HK-2 (cell line): ENCODE measurements at regions not wholly inside any gene's neighbourhood (a gene's known extent, or its start where the extent isn't known, plus 50 kb on each side); places are given as distances from the start of the nearest gene placed in this dataset.
A peak's percentile ranks its signal among the peaks of the same experiment; 100 is the strongest.

Source experiments
- DNase-seq: peaks from one replicate; pipeline ENCODE4 v3.0.0-alpha.2; 2018; ENCODE audit not compliant: unreplicated experiment

- DNase-seq = no peak
Observed at GRCh38 chr3:177742273-177742672, 545.0 kb upstream of the TBL1XR1 start.

- DNase-seq = no peak
Observed at GRCh38 chr3:177743173-177743890, 546.0 kb upstream of the TBL1XR1 start.

- DNase-seq = no peak
Observed at GRCh38 chr3:177744873-177745606, 547.8 kb upstream of the TBL1XR1 start.

- no peak for DNase-seq
Observed at GRCh38 chr3:177745607-177746005, 548.3 kb upstream of the TBL1XR1 start.

- DNase-seq = no peak
Observed at GRCh38 chr3:177746337-177746933, 549.2 kb upstream of the TBL1XR1 start.

- DNase-seq = no peak
Observed at GRCh38 chr3:177749836-177750235, 552.6 kb upstream of the TBL1XR1 start.

- no peak for DNase-seq
Observed at GRCh38 chr3:177750436-177750835, 553.2 kb upstream of the TBL1XR1 start.

GRCh38 chr3:177751770-177752169 is 554.5 kb upstream of the TBL1XR1 start:
- no peak for DNase-seq

GRCh38 chr3:177752831-177753230 is 555.5 kb upstream of the TBL1XR1 start:
- DNase-seq = no peak

- DNase-seq = no peak
Observed at GRCh38 chr3:177753451-177754155, 556.3 kb upstream of the TBL1XR1 start.

GRCh38 chr3:177754508-177754921 is 557.2 kb upstream of the TBL1XR1 start:
- no peak for DNase-seq

- no peak for DNase-seq
Observed at GRCh38 chr3:177758126-177758525, 560.8 kb upstream of the TBL1XR1 start.

GRCh38 chr3:177760803-177761202 is 563.5 kb upstream of the TBL1XR1 start:
- DNase-seq = no peak

GRCh38 chr3:177764377-177764912 is 567.2 kb upstream of the TBL1XR1 start:
- no peak for DNase-seq

- no peak for DNase-seq
Observed at GRCh38 chr3:177764933-177765332, 567.7 kb upstream of the TBL1XR1 start.

- DNase-seq = no peak
Observed at GRCh38 chr3:177770383-177771230, 573.3 kb upstream of the TBL1XR1 start.

- no peak for DNase-seq
Observed at GRCh38 chr3:177771780-177772179, 574.5 kb upstream of the TBL1XR1 start.

GRCh38 chr3:177772908-177773557 is 575.8 kb upstream of the TBL1XR1 start:
- DNase-seq = no peak

- no peak for DNase-seq
Observed at GRCh38 chr3:177773717-177774116, 576.4 kb upstream of the TBL1XR1 start.

GRCh38 chr3:177776661-177777101 is 579.4 kb upstream of the TBL1XR1 start:
- DNase-seq = peak; percentile 76
